Hematopoietic multipotent progenitor cell treated with erythropoietin and hydrocortisone succinate and interleukin-3 and kit ligand, for 4 days (in vitro differentiated cells): ENCODE measurements at regions not wholly inside any gene's neighbourhood (a gene's known extent, or its start where the extent isn't known, plus 50 kb on each side); places are given as distances from the start of the nearest gene placed in this dataset.

Experiments
- DNase-seq: peaks from one replicate; pipeline ENCODE4 v3.0.0-alpha.2; 2015

DNA sequence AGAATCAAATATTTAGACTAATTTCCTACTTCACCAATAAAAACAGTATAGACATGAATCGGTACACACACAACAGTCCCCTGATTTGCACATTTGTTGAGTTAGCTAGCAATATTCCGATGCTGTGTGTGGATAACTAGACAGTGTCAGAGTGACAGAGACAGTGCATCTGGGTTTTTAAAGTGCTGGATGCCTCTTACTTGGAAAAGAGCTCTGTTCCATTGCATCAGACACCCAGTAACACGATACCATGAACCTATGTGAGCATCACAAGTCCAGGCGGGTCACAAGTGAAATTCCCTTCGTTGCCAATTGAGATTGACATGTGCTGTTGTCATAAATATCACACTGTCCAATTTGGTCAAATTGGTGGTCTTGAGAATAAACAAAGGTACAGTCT, 82.0 kb upstream of the ESRRG start:
- no peak for DNase-seq

DNA sequence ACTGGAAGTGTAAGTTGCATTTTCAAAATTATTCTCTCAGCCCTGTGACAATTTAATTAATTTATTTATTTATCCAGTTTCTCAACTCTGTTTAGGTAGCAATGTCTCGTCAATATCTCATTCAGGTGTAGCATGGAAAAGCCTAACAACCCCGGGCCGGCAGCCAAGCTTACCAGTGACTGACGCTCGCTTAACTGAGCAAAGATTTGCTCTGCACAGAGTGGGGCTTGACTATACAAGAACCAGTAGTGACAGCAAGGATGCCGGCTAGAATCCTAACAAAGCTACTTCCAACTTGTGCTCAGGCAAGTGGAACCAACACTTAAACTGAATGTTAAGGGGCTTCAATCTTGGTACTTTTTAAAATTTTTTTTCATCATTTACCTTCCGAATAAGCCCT, 80.9 kb upstream of the ESRRG start:
- no peak for DNase-seq

DNA sequence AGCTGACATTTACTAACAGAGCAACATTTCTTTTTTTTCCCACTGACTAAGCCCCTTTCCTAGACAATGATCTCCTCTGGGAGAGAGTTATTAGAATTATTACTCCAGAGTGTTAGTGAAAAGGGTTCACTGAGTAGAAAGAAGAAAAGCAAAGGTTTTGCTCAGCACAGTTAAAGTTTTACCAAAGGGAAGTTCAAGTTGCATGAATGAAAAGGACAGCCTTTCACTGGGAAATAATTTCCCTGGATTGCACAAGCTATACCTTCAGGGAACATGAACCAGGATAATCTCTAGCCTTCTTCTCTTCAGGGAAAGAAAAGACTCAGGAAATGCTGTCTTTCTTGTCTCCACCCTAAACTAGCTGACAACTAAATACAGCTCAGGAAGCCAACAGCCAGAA, 71.4 kb upstream of the ESRRG start:
- no peak for DNase-seq

DNA sequence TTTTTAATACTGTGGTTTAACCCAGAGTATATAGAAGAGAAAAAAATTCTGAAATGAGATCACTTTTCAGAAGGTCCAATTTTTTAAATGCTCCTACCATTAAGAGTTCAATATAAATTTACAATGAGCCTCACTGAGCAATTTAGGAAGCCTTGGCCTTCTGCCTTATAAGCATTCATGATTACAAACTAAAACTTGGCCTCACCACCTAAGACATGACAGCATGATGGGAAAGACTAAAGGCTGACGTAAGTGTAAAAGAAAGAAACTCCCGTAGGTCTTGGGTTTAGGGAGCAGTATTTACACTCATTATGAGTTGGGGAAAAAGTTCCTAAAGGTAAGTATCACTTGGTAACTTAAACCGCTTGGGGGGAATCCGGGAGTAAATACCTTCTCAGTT, 70.7 kb upstream of the ESRRG start:
- DNase-seq, result no peak

DNA sequence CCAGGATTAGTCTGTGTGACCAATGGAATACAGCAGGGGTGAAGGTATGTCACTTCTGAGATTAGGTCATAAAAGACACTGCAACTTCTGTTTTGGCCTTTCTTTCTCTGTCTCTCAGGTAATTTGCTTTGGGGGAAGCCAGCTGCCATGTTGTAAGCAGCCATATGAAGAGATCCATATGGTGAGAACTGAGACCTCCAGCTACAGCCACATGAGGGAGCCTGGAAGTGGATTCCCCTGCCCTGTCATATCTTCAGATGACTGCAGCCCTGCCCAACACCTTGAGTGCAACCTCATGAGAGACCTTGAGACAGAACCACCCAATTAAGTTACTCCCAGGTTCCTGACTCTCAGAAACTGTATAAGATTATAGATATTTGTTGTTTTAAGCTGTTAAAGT, 70.1 kb upstream of the ESRRG start:
- peak; percentile 1 for DNase-seq

DNA sequence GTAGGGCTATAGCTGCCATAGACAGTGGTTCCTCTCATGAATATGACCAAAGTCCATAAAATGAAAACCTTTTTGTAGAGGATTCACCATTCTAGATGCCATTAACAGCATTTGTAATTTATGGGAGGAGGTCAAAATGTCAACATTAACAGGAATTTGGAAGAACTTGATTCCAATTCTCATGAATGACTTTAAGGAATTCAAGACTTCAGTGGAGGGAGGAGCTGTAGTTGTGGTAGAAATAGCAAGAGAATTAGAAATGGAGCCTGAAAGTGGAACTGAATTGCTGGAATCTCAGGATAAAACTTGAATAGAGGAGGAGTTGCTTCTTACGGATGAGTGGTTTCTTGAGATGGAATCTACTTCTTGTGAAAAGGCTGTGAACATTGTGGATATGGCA, 65.4 kb upstream of the ESRRG start:
- DNase-seq, result no peak

DNA sequence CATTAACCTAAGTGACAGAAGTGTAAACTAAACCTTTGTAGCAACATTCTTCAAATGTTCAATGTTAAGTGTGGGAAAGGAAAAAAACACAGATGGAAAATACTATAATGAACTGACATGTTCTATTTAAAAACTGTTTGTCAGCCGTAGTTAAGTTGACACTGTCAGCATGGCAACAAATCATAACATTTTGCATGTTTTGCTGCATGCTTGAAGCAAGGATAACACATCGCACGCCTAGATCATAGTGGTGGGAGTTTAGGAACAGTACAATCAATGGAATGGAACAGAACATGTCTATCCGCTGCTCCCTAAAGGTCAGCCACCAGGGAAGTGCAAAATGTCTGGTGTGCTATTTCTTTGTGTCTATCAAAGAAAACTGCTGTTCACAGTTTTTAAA, 62.5 kb upstream of the ESRRG start:
- DNase-seq, result no peak

DNA sequence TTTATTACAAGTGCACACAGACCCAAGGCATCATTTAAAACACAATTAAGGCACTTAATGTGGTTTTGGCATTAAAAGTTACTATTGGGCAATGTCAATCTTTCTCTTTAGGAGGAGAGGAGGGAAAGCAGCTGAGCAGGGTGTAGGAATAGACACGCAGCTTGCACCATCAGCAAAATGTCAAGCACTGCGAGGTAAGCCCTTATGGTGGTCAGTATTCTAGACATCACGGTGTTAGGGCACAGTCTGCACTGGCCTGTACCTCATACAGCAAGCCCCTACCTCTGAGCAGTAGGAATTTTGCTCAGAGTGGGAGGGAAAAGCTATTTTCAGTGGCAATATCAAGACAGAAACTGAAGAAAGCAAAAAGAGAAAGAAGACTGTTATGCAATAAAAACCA, 62.0 kb upstream of the ESRRG start:
- no peak for DNase-seq

DNA sequence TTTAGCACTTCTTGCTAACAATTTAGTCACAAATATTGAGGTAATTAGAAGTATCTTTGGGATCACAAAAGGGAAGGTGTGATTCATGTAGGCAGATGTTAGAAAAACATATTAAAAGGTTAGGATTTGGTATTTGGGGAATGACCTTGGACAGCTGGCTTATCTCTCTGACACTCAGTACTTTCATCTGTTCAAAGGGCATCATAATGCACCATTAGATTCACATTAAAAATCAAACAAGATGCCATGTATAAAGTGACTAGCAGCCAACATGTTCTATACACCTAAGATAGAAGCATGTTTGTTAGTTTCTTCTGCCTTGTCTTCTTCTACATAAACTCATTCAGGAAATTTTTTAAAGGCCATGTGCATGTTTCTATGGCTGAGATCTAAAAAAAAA, 56.5 kb upstream of the ESRRG start:
- DNase-seq, result no peak

DNA sequence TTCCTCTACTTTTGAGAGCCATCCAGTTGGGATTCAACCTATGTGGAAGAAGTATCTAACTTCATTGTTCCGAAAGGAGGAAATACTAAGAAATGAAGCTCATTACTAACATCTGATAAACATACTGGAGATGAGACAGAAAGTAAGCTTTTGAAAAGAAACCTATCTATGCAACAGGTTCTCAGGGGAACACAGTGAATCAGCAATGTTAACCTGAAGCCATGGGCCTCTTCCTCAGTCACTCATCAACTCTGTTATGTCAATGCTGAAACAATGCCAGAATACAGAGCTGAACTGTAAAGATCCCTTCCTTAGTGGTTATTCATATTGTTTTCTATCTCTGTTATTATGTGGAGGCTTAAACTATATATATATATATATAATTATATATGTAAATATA, 55.5 kb upstream of the ESRRG start:
- peak; percentile 10 for DNase-seq

DNA sequence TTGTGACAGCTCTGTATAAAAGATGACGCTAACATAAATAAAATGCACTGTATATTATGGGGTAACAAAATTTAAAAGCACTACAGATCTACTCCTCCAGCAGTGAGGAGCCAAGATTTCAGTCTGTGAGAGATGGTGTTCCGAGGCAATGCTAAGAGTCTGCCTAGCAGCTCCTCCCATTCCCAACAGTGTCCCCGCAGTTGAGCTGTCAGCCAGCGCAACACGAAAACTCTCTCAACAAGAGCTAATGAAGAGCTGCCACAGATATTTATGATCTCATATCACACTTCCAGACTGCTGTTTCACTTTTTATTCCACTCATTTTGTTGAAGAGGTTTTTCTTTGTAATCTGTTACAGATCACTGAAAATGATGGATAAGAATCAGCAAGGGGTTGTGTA, 53.9 kb upstream of the ESRRG start:
- DNase-seq, result no peak
